GM12872 (cell line): ENCODE measurements at regions not wholly inside any gene's neighbourhood (a gene's known extent, or its start where the extent isn't known, plus 50 kb on each side); places are given as distances from the start of the nearest gene placed in this dataset.

Experiments
- TF ChIP-seq, protein P1 (sequence below): IDR thresholded peaks from 3 replicates; pipeline ENCODE4 v1.5.1; 2011; ENCODE audit warnings: low read depth, mild to moderate bottlenecking, low read length, moderate library complexity; ENCODE audit not compliant: insufficient read depth

DNA sequence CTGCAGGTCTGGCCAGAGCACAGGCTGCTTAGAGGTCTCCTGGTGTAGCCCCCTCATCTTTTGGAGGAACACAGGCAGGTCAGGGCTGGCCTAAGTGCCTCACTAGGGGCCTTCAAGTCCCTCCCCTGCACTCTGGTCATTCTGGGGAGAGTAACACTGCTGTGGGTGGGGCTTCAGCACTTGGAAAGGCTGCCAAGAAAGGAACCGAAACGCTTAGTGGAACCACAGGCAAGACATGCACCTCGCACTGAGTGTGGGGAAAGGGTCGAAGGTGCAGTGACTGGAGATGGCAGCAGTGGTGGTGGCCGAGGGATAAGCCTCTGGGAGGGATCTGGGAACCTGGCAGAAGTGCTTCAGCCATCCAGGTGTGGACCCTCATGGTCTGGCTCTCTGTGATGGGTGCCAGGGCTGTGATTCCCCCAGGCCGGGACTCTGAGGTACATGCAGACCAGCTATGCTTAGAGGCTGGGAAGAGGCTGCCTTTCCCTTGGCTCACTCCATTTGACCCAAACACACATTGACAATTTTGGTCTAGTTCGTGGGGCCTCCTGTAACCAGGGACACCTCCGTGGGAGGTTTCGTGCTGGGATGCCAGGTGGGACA is 182.9 kb upstream of the CSF3R start:
- TF ChIP-seq, protein P1, sequence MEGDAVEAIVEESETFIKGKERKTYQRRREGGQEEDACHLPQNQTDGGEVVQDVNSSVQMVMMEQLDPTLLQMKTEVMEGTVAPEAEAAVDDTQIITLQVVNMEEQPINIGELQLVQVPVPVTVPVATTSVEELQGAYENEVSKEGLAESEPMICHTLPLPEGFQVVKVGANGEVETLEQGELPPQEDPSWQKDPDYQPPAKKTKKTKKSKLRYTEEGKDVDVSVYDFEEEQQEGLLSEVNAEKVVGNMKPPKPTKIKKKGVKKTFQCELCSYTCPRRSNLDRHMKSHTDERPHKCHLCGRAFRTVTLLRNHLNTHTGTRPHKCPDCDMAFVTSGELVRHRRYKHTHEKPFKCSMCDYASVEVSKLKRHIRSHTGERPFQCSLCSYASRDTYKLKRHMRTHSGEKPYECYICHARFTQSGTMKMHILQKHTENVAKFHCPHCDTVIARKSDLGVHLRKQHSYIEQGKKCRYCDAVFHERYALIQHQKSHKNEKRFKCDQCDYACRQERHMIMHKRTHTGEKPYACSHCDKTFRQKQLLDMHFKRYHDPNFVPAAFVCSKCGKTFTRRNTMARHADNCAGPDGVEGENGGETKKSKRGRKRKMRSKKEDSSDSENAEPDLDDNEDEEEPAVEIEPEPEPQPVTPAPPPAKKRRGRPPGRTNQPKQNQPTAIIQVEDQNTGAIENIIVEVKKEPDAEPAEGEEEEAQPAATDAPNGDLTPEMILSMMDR, result no peak

DNA sequence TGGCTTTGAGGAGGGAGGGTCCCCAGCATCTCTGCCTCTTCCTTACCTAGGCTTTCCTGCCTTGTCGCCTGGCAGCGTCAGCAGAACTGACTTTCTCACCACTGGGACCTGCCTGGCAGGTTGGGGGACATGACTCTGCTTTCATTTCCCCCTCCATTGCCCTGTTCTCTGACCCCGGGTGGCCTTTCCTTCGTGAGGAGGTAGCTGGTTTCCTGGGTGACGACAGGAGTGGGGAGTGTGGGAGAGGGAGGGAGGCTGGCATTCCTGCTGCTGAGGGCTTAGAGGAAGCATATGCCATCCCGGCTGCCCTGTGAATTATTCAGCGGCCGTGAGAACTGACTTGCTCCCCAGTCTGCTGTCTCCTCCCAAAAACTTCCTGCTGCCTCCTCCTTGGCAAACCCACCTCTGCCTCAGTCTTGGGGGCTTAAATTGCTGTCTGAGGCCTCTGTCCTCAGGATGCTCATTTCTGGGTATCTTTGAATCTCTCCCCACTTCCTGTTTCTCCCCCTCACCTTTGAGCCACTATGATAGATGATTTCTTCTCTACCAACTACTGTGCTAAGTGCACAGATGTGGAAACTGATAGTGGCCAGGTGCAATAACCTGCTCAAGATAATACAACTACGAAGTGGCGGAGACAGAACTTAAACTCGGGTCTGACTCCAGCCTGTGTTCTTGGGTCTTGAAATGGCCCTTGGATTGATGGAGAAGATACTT is 182.0 kb upstream of the CSF3R start:
- TF ChIP-seq, protein P1, result no peak

DNA sequence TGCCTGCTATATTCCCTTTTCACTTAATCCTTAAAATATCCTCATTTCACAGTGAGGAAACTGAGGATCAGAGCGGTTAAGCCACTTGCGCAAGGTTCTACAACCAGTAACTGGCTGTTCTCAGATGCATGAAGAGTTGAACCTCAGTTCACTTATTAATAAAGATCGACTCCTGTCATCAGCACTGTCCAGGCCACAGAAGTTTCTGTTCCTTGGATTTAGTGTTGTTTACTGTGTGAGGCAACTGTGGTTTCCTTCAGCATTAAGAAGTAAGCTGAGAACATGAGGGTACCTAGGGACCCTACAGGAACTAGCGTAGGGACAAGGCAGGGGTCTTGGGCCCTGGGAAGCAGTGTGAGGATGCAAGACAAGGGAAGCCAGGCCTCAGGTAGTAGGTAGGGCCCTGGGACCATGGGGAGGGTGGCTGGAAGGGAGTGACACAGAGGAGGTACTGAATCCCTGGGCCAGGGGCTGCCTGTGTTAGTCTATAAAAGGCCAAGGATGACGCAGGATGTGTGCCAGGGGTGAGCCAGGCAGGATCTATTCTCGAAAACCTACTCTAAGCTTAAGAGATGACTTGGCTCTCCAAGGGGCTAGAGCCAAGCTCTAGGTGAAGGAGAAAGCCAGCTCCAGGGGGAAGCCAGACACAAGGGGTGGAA is 181.2 kb upstream of the CSF3R start:
- TF ChIP-seq, protein P1, result no peak

DNA sequence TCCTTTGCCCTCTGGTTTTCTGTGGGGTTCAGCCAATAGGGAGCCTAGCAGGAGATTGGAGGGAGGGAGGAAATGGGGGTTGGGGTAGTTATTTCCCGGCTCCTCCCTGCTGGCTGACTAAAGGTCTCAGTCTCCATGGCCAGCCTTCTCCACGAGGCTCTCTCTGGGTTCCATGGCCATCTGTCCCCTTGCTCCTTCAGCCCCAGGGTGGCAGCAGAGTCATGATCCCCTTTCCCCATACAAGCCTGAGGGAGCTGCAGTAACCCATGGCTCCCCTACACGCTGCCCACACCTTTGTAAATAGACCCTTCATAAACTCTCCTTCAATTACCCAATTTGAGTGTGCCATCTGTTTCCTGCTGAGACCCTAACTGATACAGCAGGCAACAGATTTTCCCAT is 176.1 kb upstream of the CSF3R start:
- TF ChIP-seq, protein P1, result no peak

DNA sequence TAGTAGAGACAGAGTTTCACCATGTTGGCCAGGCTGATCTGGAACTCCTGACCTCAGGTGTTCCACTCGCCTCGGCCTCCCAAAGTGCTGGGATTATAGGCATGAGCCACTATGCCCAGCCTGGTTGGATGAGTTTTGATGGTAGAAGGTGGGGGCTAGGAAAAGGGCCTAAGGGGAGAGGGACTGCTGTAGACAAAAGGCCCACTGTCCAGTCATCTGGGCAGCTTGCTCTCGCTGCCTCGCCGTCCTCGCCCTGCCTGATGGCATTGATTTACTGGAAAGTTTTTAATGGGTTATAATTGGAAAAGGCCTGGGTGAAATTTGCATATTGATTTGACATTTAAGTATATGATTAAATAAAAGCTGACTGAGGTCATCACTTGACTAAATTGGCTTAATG is 175.1 kb upstream of the CSF3R start:
- TF ChIP-seq, protein P1, result no peak

DNA sequence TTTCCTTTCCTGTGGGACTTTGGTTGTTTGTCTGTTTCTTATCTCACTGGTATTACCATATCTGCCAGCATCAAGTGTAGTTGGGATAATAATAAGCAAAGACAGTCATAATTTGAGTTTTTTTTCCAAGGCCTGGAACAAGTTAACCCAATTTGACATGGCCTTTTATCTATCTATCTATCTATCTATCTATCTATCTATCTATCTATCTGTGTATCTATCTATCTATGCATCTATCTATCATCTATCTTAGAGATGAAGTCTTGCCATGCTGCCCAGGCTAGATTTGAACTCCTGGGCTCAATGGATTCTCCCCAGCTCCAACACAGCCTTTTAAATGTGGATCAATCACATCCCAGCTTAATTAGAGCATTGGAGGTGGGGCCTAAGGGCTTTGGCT is 174.1 kb upstream of the CSF3R start:
- TF ChIP-seq, protein P1, result no peak

DNA sequence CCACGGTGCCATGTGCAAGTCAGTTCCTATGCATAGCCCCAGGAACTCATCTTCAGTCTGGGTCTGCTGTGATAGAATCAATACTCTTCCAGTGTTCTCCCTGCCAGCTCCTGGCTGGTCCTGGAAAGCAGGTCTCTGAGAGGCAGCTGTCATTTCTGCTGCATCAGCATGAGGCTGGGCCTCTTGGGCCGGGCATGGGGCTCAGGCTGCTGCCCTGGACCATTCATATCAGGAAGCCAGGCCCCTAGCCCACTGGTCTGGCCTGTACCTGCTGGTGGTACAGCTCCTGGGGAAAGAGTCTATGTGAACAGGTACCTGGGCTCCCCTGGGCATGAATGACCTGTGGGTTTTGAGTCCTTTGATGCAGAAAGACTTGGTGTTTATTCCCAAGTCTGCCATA is 173.6 kb upstream of the CSF3R start:
- TF ChIP-seq, protein P1, result no peak
